SK-N-SH (cell line): ENCODE measurements at regions not wholly inside any gene's neighbourhood (a gene's known extent, or its start where the extent isn't known, plus 50 kb on each side); places are given as distances from the start of the nearest gene placed in this dataset.

Experiments used
- CTCF ChIP-seq: fragments of 200-600 bp; sonication (generic); IDR thresholded peaks from 2 replicates; pipeline ENCODE4 v1.6.1; 2017; ENCODE audit warnings: antibody characterized with exemption, mild to moderate bottlenecking, moderate library complexity
- EP300 ChIP-seq, 2 experiments: IDR thresholded peaks; 2 replicates each; pipeline versions ENCODE4 v1.4.0 to v1.6.1; 2012; ENCODE audit warnings: borderline replicate concordance in 1 of 2, low read depth in 1 of 2, low read length in 1 of 2
- EZH2phosphoT487 ChIP-seq: fragments of 200-600 bp; sonication (generic); IDR thresholded peaks from 2 replicates; pipeline ENCODE4 v1.6.1; 2017; ENCODE audit warnings: low read depth, mixed run types, mild to moderate bottlenecking, antibody characterized with exemption, moderate library complexity, borderline replicate concordance
- FOXM1 ChIP-seq: IDR thresholded peaks from 2 replicates; pipeline ENCODE4 v1.4.0; 2012; ENCODE audit warnings: low read depth, mild to moderate bottlenecking
- MXI1 ChIP-seq: IDR thresholded peaks from 2 replicates; pipeline ENCODE4 v1.6.1; 2012; ENCODE audit warnings: mild to moderate bottlenecking, low read depth, low read length, improper control_type of control experiment
- POLR2AphosphoS5 ChIP-seq: IDR thresholded peaks from 2 replicates; pipeline ENCODE4 v1.6.1; 2012; ENCODE audit warnings: low read depth, low read length
- RAD21 ChIP-seq: IDR thresholded peaks from 2 replicates; pipeline ENCODE4 v1.6.1; 2012; ENCODE audit warnings: mild to moderate bottlenecking, low read length
- RFX5 ChIP-seq: IDR thresholded peaks from 2 replicates; pipeline ENCODE4 v1.6.1; 2012; ENCODE audit warnings: mild to moderate bottlenecking, improper control_type of control experiment, low read length
- RXRA ChIP-seq: IDR thresholded peaks from 2 replicates; pipeline ENCODE4 v1.4.0; 2012; ENCODE audit warnings: low read depth, mild to moderate bottlenecking, borderline replicate concordance
- ZBTB33 ChIP-seq: IDR thresholded peaks from 2 replicates; pipeline ENCODE4 v1.4.0; 2012; ENCODE audit warnings: low read depth, borderline replicate concordance
- TF ChIP-seq, protein P1 (sequence below): IDR thresholded peaks from 2 replicates; pipeline ENCODE4 v1.6.1; 2012; ENCODE audit warnings: mild to moderate bottlenecking, low read depth, low read length, moderate library complexity
- TF ChIP-seq, protein P2 (sequence below): fragments of 150-350 bp; IDR thresholded peaks from 2 replicates; pipeline ENCODE4 v1.6.1; 2017; ENCODE audit warnings: antibody characterized with exemption, low read length, low read depth, borderline replicate concordance

- TF ChIP-seq, protein P1, sequence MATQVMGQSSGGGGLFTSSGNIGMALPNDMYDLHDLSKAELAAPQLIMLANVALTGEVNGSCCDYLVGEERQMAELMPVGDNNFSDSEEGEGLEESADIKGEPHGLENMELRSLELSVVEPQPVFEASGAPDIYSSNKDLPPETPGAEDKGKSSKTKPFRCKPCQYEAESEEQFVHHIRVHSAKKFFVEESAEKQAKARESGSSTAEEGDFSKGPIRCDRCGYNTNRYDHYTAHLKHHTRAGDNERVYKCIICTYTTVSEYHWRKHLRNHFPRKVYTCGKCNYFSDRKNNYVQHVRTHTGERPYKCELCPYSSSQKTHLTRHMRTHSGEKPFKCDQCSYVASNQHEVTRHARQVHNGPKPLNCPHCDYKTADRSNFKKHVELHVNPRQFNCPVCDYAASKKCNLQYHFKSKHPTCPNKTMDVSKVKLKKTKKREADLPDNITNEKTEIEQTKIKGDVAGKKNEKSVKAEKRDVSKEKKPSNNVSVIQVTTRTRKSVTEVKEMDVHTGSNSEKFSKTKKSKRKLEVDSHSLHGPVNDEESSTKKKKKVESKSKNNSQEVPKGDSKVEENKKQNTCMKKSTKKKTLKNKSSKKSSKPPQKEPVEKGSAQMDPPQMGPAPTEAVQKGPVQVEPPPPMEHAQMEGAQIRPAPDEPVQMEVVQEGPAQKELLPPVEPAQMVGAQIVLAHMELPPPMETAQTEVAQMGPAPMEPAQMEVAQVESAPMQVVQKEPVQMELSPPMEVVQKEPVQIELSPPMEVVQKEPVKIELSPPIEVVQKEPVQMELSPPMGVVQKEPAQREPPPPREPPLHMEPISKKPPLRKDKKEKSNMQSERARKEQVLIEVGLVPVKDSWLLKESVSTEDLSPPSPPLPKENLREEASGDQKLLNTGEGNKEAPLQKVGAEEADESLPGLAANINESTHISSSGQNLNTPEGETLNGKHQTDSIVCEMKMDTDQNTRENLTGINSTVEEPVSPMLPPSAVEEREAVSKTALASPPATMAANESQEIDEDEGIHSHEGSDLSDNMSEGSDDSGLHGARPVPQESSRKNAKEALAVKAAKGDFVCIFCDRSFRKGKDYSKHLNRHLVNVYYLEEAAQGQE = no peak
- TF ChIP-seq CTCF (no peak), RAD21 (no peak), FOXM1 (no peak), MXI1 (no peak), EZH2phosphoT487 (no peak), RFX5 (no peak), ZBTB33 (no peak), POLR2AphosphoS5 (no peak), EP300 (IDR thresholded peaks at IDR 0.05; ENCODE audit: borderline replicate concordance in 1 of 2, low read depth in 1 of 2, low read length in 1 of 2) (no peak), RXRA (no peak)
- TF ChIP-seq, protein P2, sequence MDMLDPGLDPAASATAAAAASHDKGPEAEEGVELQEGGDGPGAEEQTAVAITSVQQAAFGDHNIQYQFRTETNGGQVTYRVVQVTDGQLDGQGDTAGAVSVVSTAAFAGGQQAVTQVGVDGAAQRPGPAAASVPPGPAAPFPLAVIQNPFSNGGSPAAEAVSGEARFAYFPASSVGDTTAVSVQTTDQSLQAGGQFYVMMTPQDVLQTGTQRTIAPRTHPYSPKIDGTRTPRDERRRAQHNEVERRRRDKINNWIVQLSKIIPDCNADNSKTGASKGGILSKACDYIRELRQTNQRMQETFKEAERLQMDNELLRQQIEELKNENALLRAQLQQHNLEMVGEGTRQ = no peak
These were observed 1032.2 kb upstream of the SEMA6D start for GRCh38 chr15:46685096-46685495.
